ENCODE measurements at regions not wholly inside any gene's neighbourhood (a gene's known extent, or its start where the extent isn't known, plus 50 kb on each side); places are given as distances from the start of the nearest gene placed in this dataset.

GRCh38 chr13:75993241-75993640 is 357.1 kb downstream of the LMO7 start:
- peaks cover 0 to 2% of the 10 kb centered on the region in 2 donors for H3K27me3 Mint-ChIP-seq
- no CpG with 5 or more reads among the region's 3 CpGs for WGBS (ENCODE audit: insufficient coverage)
- H3K4me1 ChIP-seq (ENCODE audit: control insufficient read depth in 1 of 2, extremely low read depth in 1 of 2, insufficient read depth in 2 of 2, low read length in 2 of 2) = no peaks in the 10 kb centered on the region
- no peak overlapping the region for H3K27ac Mint-ChIP-seq
- peaks cover 0 to 5% (median 0%) of the 10 kb centered on the region in 3 donors for H3K4me1 Mint-ChIP-seq
- no peak overlapping the region for H3K4me3 Mint-ChIP-seq
- no peak overlapping the region for H3K27ac ChIP-seq (ENCODE audit: low read length)
- no peak for ATAC-seq (replicated peaks in 1 of 4)
- H3K9me3 ChIP-seq = no peaks in the 10 kb centered on the region
- ChIA-PET CTCF (no interaction called here), POLR2A (no interaction called here)
- DNase-seq = no peak
- no peaks in the 10 kb centered on the region for H3K27me3 ChIP-seq (replicated peaks in 1 of 2; ENCODE audit: control insufficient read depth in 2 of 2, extremely low read depth in 1 of 2, insufficient read depth in 2 of 2, low read length in 1 of 2)
- H3K4me3 ChIP-seq (ENCODE audit: control insufficient read depth in 1 of 2, extremely low read depth in 1 of 2, low read length in 1 of 2) = no peak overlapping the region
- H3K9me3 Mint-ChIP-seq = peaks cover 0 to 3% (median 0%) of the 10 kb centered on the region in 3 donors
- H3K36me3 ChIP-seq (ENCODE audit: control insufficient read depth in 2 of 2, extremely low read depth in 1 of 2, insufficient read depth in 1 of 2, low read length in 1 of 2) = no peaks in the 10 kb centered on the region
- no peaks in the 10 kb centered on the region for H3K36me3 Mint-ChIP-seq

DNA sequence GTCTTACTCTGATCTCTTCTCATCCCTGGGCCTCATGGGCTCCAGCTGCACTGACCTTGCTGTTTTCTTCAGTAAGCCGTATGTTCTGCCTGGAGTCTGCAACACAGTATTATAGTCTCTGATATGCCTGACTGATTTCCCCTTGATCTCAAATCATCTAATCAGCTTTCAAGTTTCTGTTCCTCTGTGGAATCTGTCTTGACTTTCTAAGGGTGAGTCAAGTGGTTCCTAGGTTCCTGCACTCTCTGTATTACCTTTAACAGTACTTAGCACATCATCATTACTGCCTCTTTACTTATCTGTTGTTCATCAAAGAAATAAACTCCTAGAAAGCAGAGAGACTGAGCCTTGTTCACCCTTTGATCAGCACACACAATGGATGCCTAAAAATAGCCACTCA is 350.7 kb downstream of the LMO7 start:
- Histone ChIP-seq H3K4me1 (ENCODE audit: control insufficient read depth in 1 of 2, extremely low read depth in 1 of 2, insufficient read depth in 2 of 2, low read length in 2 of 2) (no peaks in the 10 kb centered on the region), H3K9me3 (no peaks in the 10 kb centered on the region), H3K27me3 (replicated peaks in 1 of 2; ENCODE audit: control insufficient read depth in 2 of 2, extremely low read depth in 1 of 2, insufficient read depth in 2 of 2, low read length in 1 of 2) (peaks cover 0 to 2% of the 10 kb centered on the region in 2 experiments), H3K36me3 (ENCODE audit: control insufficient read depth in 2 of 2, extremely low read depth in 1 of 2, insufficient read depth in 1 of 2, low read length in 1 of 2) (no peaks in the 10 kb centered on the region), H3K27ac (ENCODE audit: low read length) (no peak overlapping the region), H3K4me3 (ENCODE audit: control insufficient read depth in 1 of 2, extremely low read depth in 1 of 2, low read length in 1 of 2) (no peak overlapping the region)
- Mint-ChIP-seq H3K27me3 (peaks cover 0 to 2% of the 10 kb centered on the region in 2 donors), H3K27ac (no peak overlapping the region), H3K36me3 (no peaks in the 10 kb centered on the region), H3K4me3 (no peak overlapping the region), H3K4me1 (no peaks in the 10 kb centered on the region), H3K9me3 (peaks cover 0 to 3% (median 0%) of the 10 kb centered on the region in 3 donors)
- ChIA-PET CTCF (no interaction called here), POLR2A (no interaction called here)
- no peak for ATAC-seq (replicated peaks in 1 of 4)
- no peak for DNase-seq
- WGBS (ENCODE audit: insufficient coverage) = 100% methylated on average over 1 of the region's 1 CpG

DNA sequence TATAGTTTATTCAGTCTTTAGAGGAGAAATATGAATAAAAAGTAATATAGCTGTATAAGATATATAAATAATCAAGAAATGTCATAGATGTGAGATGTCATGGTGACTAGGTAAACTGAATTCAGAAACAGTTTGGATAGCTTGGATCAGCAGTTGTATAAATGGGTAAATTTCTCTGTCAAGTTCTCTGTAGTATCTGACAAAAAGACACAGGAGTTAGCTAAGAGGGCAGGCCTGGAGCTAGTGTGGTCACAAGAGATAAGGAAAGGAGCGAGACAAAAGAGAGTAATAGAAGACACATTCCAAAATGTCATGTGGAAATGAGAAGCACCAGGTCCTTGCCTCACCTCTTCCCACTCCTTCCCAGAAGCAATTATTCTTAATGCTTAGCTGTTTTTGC is 349.0 kb downstream of the LMO7 start:
- Mint-ChIP-seq H3K27ac (no peak overlapping the region), H3K9me3 (peaks cover 0 to 3% (median 0%) of the 10 kb centered on the region in 3 donors), H3K27me3 (peaks cover 0 to 2% of the 10 kb centered on the region in 2 donors), H3K36me3 (no peaks in the 10 kb centered on the region), H3K4me3 (no peak overlapping the region), H3K4me1 (no peaks in the 10 kb centered on the region)
- no CpG with 5 or more reads among the region's 1 CpG for WGBS (ENCODE audit: insufficient coverage)
- POLR2A ChIA-PET = no interaction called here
- Histone ChIP-seq H3K9me3 (no peaks in the 10 kb centered on the region), H3K36me3 (ENCODE audit: control insufficient read depth in 2 of 2, extremely low read depth in 1 of 2, insufficient read depth in 1 of 2, low read length in 1 of 2) (no peaks in the 10 kb centered on the region), H3K27ac (ENCODE audit: low read length) (no peak overlapping the region), H3K4me1 (ENCODE audit: control insufficient read depth in 1 of 2, extremely low read depth in 1 of 2, insufficient read depth in 2 of 2, low read length in 2 of 2) (no peaks in the 10 kb centered on the region), H3K4me3 (ENCODE audit: control insufficient read depth in 1 of 2, extremely low read depth in 1 of 2, low read length in 1 of 2) (no peak overlapping the region), H3K27me3 (replicated peaks in 1 of 2; ENCODE audit: control insufficient read depth in 2 of 2, extremely low read depth in 1 of 2, insufficient read depth in 2 of 2, low read length in 1 of 2) (peaks cover 0 to 2% of the 10 kb centered on the region in 2 experiments)
- CTCF ChIA-PET = interaction anchor here in 1 of 2 donors (1.1 kb wide), 1 partner anchor 16 kb away, joined by 3 read pairs; no protein-coding TSS in a partner anchor
- DNase-seq = no peak
- ATAC-seq (replicated peaks in 1 of 4) = no peak

DNA sequence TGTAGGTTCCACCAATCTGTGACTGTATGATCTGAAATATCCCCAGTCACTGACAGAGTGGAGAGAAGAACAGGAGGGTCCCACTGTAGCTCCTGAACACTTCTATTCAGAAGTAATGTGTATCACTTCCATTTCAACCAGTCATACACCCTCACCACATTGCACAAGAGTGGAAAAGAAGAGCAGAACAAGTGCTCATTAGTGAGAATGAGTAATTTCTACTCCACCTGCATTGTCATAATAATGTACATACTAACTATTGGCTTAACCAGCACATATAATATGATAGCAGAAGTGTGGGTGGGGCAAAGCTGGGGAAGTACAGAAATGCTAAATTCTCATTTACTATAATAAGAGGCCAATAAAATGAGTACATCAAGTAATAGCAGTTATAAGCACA is 342.7 kb downstream of the LMO7 start:
- Mint-ChIP-seq H3K4me3 (no peak overlapping the region), H3K27me3 (no peaks in the 10 kb centered on the region), H3K9me3 (no peaks in the 10 kb centered on the region), H3K4me1 (no peaks in the 10 kb centered on the region), H3K27ac (no peak overlapping the region), H3K36me3 (no peaks in the 10 kb centered on the region)
- CTCF ChIA-PET = no interaction called here
- no peak for DNase-seq
- Histone ChIP-seq H3K4me1 (ENCODE audit: control insufficient read depth in 1 of 2, extremely low read depth in 1 of 2, insufficient read depth in 2 of 2, low read length in 2 of 2) (no peaks in the 10 kb centered on the region), H3K4me3 (ENCODE audit: control insufficient read depth in 1 of 2, extremely low read depth in 1 of 2, low read length in 1 of 2) (no peak overlapping the region), H3K27ac (ENCODE audit: low read length) (no peak overlapping the region), H3K27me3 (replicated peaks in 1 of 2; ENCODE audit: control insufficient read depth in 2 of 2, extremely low read depth in 1 of 2, insufficient read depth in 2 of 2, low read length in 1 of 2) (peaks cover 0 to 2% of the 10 kb centered on the region in 2 experiments), H3K36me3 (ENCODE audit: control insufficient read depth in 2 of 2, extremely low read depth in 1 of 2, insufficient read depth in 1 of 2, low read length in 1 of 2) (no peaks in the 10 kb centered on the region), H3K9me3 (no peaks in the 10 kb centered on the region)
- ATAC-seq (replicated peaks in 1 of 4) = no peak
- POLR2A ChIA-PET = no interaction called here

DNA sequence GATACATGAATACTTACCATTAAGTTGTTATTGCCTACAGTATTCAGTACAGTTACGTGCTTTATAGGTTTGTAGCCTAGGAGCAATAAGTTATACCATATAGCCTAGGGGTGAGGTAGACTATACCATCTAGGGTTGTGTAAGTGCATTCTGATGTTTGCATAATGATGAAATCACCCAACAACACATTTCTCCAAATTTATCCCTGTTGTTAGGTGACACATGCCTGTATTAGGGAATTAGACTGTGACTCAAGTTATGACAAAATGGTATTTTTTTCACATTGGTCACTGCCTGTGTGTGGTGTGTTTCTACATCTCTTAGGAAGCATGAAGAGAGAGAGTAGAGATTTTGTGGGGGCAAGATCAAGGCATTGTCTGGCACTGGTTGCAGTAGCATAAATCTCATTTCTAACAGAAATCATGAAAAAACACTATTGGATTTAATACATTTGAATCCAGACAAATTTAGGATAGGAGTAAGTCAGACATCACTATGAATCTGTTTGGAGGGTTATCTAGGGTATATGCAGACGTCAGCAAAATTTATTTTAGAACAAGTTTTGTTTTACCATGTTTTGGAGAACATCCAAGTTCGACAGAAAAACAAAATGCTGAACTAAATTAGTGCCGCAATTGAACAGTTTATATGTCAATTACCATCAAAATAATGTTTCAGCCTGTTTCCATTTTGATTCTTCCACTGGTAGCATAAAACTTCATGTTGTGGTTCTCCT is 332.1 kb downstream of the LMO7 start:
- DNase-seq (no peak), ATAC-seq (replicated peaks in 1 of 4) (no peak)
- H3K9me3 ChIP-seq = no peaks in the 10 kb centered on the region
- WGBS (ENCODE audit: insufficient coverage) = no CpG with 5 or more reads among the region's 4 CpGs
- no peak overlapping the region for H3K27ac Mint-ChIP-seq
- no peaks in the 10 kb centered on the region for H3K36me3 Mint-ChIP-seq
- H3K36me3 ChIP-seq (ENCODE audit: control insufficient read depth in 2 of 2, extremely low read depth in 1 of 2, insufficient read depth in 1 of 2, low read length in 1 of 2) = no peaks in the 10 kb centered on the region
- H3K4me3 Mint-ChIP-seq = no peak overlapping the region
- H3K27me3 Mint-ChIP-seq = peaks cover 5 to 19% of the 10 kb centered on the region in 2 donors
- no peaks in the 10 kb centered on the region for H3K4me1 ChIP-seq (ENCODE audit: control insufficient read depth in 1 of 2, extremely low read depth in 1 of 2, insufficient read depth in 2 of 2, low read length in 2 of 2)
- ChIA-PET CTCF (no interaction called here), POLR2A (no interaction called here)
- no peaks in the 10 kb centered on the region for H3K4me1 Mint-ChIP-seq
- H3K27ac ChIP-seq (ENCODE audit: low read length) = no peak overlapping the region
- H3K27me3 ChIP-seq (replicated peaks in 1 of 2; ENCODE audit: control insufficient read depth in 2 of 2, extremely low read depth in 1 of 2, insufficient read depth in 2 of 2, low read length in 1 of 2) = no peaks in the 10 kb centered on the region
- H3K4me3 ChIP-seq (ENCODE audit: control insufficient read depth in 1 of 2, extremely low read depth in 1 of 2, low read length in 1 of 2) = no peak overlapping the region
- H3K9me3 Mint-ChIP-seq = no peaks in the 10 kb centered on the region

DNA sequence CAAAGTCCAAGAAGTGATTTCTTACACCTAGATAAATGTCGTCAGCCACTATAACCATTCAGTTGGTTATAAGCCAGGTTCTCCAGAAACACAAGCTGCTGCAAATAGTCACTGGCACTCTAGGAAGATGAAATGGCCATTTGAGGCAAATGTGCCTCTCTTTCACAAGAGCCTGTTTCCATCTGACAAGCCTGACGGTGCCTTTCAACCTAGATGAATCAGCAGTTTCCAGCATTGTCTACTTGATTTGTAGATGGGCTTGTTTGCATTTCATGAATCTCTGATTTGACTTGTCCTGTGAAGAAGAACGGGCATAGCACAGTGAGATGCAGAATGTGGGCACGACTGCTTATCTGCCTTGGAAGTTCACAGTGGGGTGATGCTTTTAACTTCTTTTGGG is 327.2 kb downstream of the LMO7 start:
- Mint-ChIP-seq H3K27ac (no peak overlapping the region), H3K4me1 (no peaks in the 10 kb centered on the region), H3K4me3 (no peak overlapping the region), H3K36me3 (no peaks in the 10 kb centered on the region), H3K9me3 (no peaks in the 10 kb centered on the region), H3K27me3 (peaks cover 6 to 12% of the 10 kb centered on the region in 2 donors)
- Histone ChIP-seq H3K4me3 (ENCODE audit: control insufficient read depth in 1 of 2, extremely low read depth in 1 of 2, low read length in 1 of 2) (no peak overlapping the region), H3K27ac (ENCODE audit: low read length) (no peak overlapping the region), H3K36me3 (ENCODE audit: control insufficient read depth in 2 of 2, extremely low read depth in 1 of 2, insufficient read depth in 1 of 2, low read length in 1 of 2) (no peaks in the 10 kb centered on the region), H3K4me1 (ENCODE audit: control insufficient read depth in 1 of 2, extremely low read depth in 1 of 2, insufficient read depth in 2 of 2, low read length in 2 of 2) (no peaks in the 10 kb centered on the region), H3K9me3 (no peaks in the 10 kb centered on the region), H3K27me3 (replicated peaks in 1 of 2; ENCODE audit: control insufficient read depth in 2 of 2, extremely low read depth in 1 of 2, insufficient read depth in 2 of 2, low read length in 1 of 2) (no peaks in the 10 kb centered on the region)
- no peak for ATAC-seq (replicated peaks in 1 of 4)
- WGBS (ENCODE audit: insufficient coverage) = 44% methylated on average over 4 of the region's 4 CpGs
- ChIA-PET CTCF (no interaction called here), POLR2A (no interaction called here)
- DNase-seq = no peak

DNA sequence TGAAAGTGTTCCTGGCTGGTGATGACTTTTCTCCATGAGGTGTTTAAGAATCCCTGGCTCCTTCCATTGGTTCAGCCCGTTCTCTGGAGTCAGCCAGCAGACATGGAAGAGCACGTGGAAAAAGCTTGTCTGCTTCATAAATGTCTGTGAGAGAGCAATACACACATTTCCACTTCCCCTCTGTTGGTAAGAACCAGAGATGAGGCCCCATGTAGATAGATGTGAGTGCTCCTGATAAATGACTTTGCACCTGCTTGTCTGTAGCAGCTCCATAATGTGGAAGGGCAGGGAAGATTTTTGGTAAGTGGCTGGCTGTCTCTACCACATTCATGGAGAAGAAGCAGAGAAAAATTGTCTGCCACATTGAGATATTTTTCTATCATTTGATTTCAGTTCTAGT is 325.8 kb downstream of the LMO7 start:
- Histone ChIP-seq H3K9me3 (no peaks in the 10 kb centered on the region), H3K4me1 (ENCODE audit: control insufficient read depth in 1 of 2, extremely low read depth in 1 of 2, insufficient read depth in 2 of 2, low read length in 2 of 2) (no peaks in the 10 kb centered on the region), H3K4me3 (ENCODE audit: control insufficient read depth in 1 of 2, extremely low read depth in 1 of 2, low read length in 1 of 2) (no peak overlapping the region), H3K27me3 (replicated peaks in 1 of 2; ENCODE audit: control insufficient read depth in 2 of 2, extremely low read depth in 1 of 2, insufficient read depth in 2 of 2, low read length in 1 of 2) (no peaks in the 10 kb centered on the region), H3K27ac (ENCODE audit: low read length) (no peak overlapping the region), H3K36me3 (ENCODE audit: control insufficient read depth in 2 of 2, extremely low read depth in 1 of 2, insufficient read depth in 1 of 2, low read length in 1 of 2) (no peaks in the 10 kb centered on the region)
- no peak for DNase-seq
- no CpG with 5 or more reads among the region's 2 CpGs for WGBS (ENCODE audit: insufficient coverage)
- ChIA-PET CTCF (no interaction called here), POLR2A (no interaction called here)
- Mint-ChIP-seq H3K27me3 (peaks cover 6 to 12% of the 10 kb centered on the region in 2 donors), H3K4me1 (no peaks in the 10 kb centered on the region), H3K27ac (no peak overlapping the region), H3K36me3 (no peaks in the 10 kb centered on the region), H3K9me3 (no peaks in the 10 kb centered on the region), H3K4me3 (no peak overlapping the region)
- no peak for ATAC-seq (replicated peaks in 1 of 4)
